Brain microvascular endothelial cell (primary cell): ENCODE measurements at regions not wholly inside any gene's neighbourhood (a gene's known extent, or its start where the extent isn't known, plus 50 kb on each side); places are given as distances from the start of the nearest gene placed in this dataset.

Experiments used
- DNase-seq: peaks from one replicate; pipeline ENCODE4 v3.0.0-alpha.2; 2020
- H3K27ac ChIP-seq: fragments of 250-450 bp; sonication (Bioruptor Pico); 2 replicates; pipeline ENCODE4 v1.5.1; 2020; ENCODE audit warnings: mild to moderate bottlenecking, moderate library complexity
- H3K27me3 ChIP-seq: fragments of 250-450 bp; sonication (Bioruptor Pico); replicated peaks from 2 replicates; pipeline ENCODE4 v1.5.1; 2020; ENCODE audit warnings: mild to moderate bottlenecking
- H3K36me3 ChIP-seq: fragments of 250-450 bp; sonication (Bioruptor Pico); replicated peaks from 2 replicates; pipeline ENCODE4 v1.5.1; 2020; ENCODE audit warnings: mild to moderate bottlenecking
- H3K4me3 ChIP-seq: 2 replicates; pipeline ENCODE4 v1.5.1; 2011; ENCODE audit warnings: low read depth, mild to moderate bottlenecking, control low read depth, low read length, moderate library complexity
- in situ Hi-C: cut with HindIII; loops from 2 replicates; pipeline ENCODE4 v1.10.0; 2017; ENCODE audit warnings: low sequenced_read_pairs, low pct_ligation_motif_present
- TF ChIP-seq, protein P1 (sequence below): IDR thresholded peaks from 2 replicates; pipeline ENCODE4 v1.5.1; 2011; ENCODE audit warnings: low read depth, mild to moderate bottlenecking, moderate library complexity, low read length, control low read depth, inconsistent platforms; ENCODE audit errors: missing control alignments

DNA sequence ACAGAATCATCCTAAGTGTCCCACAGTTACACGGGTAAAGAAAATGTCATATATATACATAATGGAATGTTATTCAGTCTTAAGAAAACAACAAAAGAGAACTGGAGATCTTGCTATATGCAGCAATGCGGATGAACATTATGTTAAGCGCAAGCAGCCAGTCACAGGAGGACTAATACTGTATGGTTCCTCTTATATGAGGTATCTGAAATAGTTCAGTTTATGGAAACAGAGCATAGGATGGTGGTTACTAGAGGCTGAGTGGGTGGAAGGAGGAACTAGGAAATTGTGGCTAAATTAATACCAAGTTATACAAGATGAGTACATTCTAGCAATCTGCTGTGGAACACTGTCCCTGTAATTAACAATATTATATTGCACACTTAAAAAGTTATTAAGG, 834.3 kb downstream of the KCNT2 start:
- no peaks in the 10 kb centered on the region for H3K36me3 ChIP-seq
- no peak for DNase-seq
- no peak overlapping the region for H3K27ac ChIP-seq
- no peaks in the 10 kb centered on the region for H3K27me3 ChIP-seq
- TF ChIP-seq, protein P1, sequence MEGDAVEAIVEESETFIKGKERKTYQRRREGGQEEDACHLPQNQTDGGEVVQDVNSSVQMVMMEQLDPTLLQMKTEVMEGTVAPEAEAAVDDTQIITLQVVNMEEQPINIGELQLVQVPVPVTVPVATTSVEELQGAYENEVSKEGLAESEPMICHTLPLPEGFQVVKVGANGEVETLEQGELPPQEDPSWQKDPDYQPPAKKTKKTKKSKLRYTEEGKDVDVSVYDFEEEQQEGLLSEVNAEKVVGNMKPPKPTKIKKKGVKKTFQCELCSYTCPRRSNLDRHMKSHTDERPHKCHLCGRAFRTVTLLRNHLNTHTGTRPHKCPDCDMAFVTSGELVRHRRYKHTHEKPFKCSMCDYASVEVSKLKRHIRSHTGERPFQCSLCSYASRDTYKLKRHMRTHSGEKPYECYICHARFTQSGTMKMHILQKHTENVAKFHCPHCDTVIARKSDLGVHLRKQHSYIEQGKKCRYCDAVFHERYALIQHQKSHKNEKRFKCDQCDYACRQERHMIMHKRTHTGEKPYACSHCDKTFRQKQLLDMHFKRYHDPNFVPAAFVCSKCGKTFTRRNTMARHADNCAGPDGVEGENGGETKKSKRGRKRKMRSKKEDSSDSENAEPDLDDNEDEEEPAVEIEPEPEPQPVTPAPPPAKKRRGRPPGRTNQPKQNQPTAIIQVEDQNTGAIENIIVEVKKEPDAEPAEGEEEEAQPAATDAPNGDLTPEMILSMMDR, result no peak
- in situ Hi-C loops, result no loop called here
- H3K4me3 ChIP-seq, result no peak overlapping the region

DNA sequence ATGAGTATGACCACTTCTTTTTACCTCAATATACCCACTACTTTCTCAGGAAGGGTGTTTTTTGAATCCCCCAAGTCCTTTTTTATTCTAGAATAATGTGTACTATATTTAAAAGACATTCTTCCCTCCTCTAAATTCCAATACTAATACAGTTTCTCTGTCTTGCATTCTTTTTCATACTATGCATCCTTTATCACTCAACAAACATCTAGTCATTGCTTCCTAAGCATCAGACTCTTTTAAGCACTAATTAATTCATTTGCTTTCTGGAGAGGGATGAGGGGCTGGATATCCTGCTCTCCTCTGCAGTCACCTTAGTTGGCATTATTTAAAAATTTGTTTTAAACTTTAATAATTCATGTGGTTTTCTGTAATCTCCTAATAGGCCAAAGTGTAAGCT, 838.8 kb downstream of the KCNT2 start:
- no peak for DNase-seq
- in situ Hi-C loops, result no loop called here
- H3K27ac ChIP-seq, result no peak overlapping the region
- TF ChIP-seq, protein P1, result no peak
- H3K4me3 ChIP-seq, result no peak overlapping the region
- H3K36me3 ChIP-seq, result no peaks in the 10 kb centered on the region
- H3K27me3 ChIP-seq, result no peaks in the 10 kb centered on the region

DNA sequence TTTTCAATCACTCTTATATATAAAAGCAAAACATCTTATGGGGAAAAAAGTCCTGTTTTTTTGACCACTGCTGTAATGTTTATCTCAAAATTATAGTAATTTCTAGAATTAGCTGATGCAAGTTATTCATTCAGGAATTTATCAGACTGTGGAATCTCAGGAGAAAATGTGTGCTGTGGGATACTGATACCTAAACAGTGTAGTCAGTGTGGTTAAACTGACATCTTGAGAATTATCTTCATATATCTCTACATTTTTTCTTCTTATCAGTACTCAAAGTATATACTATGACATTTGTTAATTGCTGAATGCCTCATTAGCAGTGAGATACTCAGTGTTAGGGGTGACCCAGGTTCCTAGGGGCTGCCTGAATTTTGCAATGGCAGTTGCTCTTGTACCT, 839.3 kb downstream of the KCNT2 start:
- in situ Hi-C loops, result no loop called here
- Histone ChIP-seq H3K27me3 (no peaks in the 10 kb centered on the region), H3K27ac (no peak overlapping the region), H3K4me3 (no peak overlapping the region), H3K36me3 (no peaks in the 10 kb centered on the region)
- DNase-seq, result no peak
- TF ChIP-seq, protein P1, result no peak

DNA sequence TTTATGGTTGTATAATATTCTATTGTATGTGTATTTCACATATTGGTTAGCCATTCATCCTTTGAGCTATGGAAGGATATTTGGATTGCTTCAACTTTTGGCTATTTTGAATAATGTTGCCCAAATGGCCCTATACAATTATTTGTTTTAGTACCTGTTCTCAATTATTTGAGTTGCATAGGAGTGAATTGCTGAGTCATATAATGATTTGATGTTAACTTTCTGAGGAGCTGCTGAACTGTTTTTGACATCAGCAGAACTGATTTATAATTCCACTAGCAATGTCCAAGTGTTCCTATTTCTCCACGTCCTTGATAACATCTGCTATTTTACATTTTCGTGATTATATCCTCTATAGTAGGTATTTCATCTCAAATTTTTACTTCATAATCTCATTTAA, 839.9 kb downstream of the KCNT2 start:
- in situ Hi-C loops, result no loop called here
- Histone ChIP-seq H3K36me3 (no peaks in the 10 kb centered on the region), H3K4me3 (no peak overlapping the region)

DNA sequence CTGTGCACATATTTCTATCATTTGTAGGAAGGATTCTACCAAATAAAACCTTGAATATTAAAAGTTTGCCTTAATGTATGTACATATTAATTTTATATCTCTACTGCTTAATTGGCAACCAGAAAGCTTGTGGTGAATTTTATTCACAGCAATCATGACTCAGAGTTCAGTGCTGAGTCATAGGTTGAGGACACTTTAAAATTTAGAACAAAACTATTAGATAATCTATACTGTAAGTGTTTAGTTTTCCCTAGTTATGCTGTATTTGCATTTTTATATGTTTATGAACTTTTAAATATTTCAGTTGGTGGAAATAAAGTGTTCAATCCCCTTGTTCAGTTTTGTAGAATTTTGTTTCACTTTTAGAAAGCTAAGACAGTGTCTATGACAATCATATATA, 841.5 kb downstream of the KCNT2 start:
- H3K27ac ChIP-seq, result no peak overlapping the region
- TF ChIP-seq, protein P1, result no peak
- in situ Hi-C loops, result no loop called here
- no peak for DNase-seq
- H3K27me3 ChIP-seq, result no peaks in the 10 kb centered on the region
- H3K4me3 ChIP-seq, result no peak overlapping the region
- no peaks in the 10 kb centered on the region for H3K36me3 ChIP-seq

More for the DNA sequence above, 839.9 kb downstream of the KCNT2 start:
- Histone ChIP-seq H3K27me3 (no peaks in the 10 kb centered on the region), H3K27ac (no peak overlapping the region)
- TF ChIP-seq, protein P1, result no peak
- DNase-seq, result no peak

DNA sequence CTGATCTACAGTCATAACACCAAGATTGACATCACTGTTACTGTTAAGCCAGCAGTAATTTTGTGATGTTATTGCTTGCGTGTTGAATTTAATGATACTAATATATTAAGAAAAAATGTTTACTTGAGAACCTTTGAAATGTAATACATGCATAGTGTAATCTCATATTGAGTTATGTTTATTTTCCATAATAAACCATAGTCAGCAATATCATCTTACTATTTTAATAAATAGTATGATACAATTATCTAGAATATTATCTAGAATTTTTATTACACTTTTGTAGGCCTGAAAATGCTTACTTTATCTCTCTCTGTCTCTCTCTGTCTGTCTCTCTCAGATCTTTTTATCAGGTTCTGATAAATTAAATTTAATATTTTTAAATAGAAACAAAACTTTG, 843.1 kb downstream of the KCNT2 start:
- H3K4me3 ChIP-seq, result no peak overlapping the region
- TF ChIP-seq, protein P1, result no peak
- H3K27ac ChIP-seq, result no peak overlapping the region
- H3K27me3 ChIP-seq, result no peaks in the 10 kb centered on the region
- in situ Hi-C loops, result no loop called here
- no peak for DNase-seq
- no peaks in the 10 kb centered on the region for H3K36me3 ChIP-seq
